HG03460 (cell line): ENCODE measurements at regions not wholly inside any gene's neighbourhood (a gene's known extent, or its start where the extent isn't known, plus 50 kb on each side); places are given as distances from the start of the nearest gene placed in this dataset.
"Not testable (repeated sequence)": the region's sequence is repeated elsewhere in the genome, so short reads cannot be mapped to it uniquely, and the experiment has no call there.

ENCODE experiments used
- ATAC-seq: cut with Tn5 transposase; IDR thresholded peaks from one replicate; pipeline ENCODE4 v1.9.1; 2021; ENCODE audit not compliant: unreplicated experiment

DNA sequence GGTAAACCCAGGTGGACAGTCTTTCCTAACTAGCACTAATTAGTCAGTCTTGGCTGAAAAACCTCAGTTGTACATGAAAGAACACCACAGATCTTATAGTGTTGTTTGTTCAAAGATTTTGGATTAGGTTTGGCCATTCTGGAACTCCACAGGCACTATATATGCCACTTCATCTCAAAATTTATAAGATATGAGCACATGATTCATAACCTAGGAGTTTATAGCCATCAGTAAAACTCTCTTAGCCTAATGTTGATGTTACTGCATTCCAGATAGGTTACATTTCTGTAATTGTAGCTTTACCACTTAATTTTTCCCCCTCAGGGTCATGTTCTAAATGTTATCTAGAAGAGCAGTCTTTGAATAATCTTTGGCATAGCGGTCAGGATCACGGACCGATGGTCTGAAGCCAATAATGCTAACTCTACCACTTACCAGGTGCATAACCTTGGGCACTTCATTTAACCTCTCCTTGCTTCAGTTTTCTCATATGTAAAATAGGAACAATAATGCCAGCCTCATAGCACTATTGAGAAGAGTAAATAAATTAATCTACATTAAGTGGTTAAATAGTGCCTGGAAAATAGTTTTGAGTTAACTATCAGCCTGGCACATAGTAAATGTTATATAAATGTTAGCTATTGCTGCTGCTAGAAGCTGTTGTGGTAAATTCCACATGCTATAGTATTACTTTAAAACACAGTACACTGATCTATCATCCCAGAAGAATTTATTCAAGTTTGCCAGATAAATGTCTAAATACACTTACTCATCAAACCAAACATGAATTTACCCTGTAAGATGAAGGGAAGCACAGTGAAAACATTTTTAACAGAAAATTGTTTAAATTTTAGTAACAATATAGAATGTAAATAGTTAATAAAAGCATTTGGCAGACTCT is 743.9 kb downstream of the NR2F1-AS1 start:
- no peak for ATAC-seq

DNA sequence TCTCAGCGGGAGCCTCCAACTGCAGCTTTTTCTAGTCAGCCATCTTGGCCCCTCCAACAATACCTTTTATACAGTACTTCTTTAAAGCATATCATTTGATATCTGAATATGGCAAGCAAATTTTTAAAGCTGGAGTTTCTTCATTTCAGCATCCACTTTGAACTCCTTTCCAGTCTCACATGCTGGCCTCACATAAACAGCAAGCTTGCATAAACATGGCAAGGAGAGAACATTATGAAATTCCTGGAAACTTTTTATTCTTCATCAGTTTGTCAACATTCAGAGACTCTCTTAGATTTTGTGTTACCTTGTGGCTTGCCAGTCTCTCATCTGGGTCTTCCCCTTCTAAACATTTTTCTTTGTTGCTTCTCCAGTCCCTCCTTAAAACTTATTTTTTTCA is 745.3 kb downstream of the NR2F1-AS1 start:
- ATAC-seq, result no peak

DNA sequence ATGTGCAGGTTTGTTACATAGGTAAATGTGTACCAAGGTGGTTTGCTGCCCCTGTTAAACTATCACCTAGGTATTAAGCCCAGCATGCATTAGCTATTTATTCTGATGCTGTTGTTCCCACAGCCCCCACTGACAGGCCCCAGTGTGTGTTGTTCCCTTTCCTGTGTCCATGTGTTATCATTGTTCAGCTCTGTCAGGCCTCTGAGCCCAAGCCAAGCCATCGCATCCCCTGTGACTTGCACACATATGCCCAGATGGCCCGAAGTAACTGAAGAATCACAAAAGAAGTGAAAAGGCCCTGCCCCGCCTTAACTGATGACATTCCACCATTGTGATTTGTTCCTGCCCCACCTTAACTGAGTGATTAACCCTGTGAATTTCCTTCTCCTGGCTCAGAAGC is 757.5 kb downstream of the NR2F1-AS1 start:
- not testable (repeated sequence) for ATAC-seq

DNA sequence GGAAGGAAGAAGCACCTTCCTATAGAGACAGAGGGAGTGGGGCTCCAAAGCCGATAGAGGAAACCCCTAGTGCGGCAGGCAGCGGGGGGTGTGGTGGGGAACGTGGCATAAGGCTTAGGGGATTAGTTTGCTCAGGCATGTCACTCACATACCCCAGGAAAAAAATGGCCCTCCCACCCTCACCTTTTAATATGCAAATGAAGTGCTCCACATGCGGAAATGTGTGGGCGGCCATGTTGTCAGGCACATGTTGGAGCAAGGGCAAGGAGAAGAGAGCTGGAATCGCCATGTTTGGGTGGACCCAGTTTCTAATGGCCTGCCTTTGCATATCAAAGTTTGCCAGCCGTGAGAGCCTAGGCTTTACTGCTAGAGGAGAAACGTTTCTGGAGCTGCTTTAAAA is 758.8 kb downstream of the NR2F1-AS1 start:
- ATAC-seq, result no peak

DNA sequence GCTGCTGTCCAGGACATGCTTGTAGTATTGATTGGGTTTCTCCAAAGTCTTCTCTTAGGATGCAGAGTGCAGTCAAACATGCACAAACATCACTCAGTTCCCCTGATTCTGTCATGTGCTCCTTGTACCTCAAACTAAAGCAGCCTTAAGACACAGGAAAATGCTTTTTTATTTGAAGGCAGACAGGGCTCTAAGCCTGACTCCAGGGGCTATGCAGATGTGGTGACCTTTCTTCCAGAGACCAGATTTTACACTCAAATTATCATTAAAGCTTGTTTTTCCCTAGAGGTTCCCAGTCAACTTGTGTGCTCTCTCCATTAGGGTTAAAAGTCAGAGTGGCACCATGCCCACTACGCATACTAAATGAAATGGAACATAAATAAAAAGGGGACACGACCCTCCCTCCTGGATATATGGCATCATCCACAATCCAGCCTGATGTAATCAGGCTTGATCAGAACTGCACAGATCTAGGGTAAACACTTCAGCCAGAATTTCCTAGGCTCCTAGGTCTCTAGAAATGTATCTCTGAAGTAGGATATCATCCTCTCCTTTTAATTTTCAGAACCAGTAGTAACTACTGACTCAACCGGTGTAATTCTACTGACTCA is 771.1 kb downstream of the NR2F1-AS1 start:
- no peak for ATAC-seq

DNA sequence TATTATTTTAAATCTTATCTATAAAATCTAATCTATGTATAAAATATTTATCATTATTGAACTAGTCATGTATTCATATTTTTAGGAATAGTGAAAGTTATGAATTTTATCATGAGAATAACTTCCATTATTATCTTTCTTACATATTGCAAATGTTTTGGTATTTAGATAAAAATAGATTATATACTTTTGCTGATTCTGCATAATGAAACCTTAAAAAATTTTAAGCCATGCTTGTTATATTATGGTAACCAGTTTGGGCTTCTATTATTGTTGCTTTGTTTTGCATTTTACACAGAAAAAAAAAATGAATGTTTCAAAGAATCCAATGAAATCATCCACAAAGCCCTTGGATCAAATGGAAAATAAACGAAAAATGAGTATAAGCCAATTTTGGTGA is 772.5 kb downstream of the NR2F1-AS1 start:
- ATAC-seq, result no peak

DNA sequence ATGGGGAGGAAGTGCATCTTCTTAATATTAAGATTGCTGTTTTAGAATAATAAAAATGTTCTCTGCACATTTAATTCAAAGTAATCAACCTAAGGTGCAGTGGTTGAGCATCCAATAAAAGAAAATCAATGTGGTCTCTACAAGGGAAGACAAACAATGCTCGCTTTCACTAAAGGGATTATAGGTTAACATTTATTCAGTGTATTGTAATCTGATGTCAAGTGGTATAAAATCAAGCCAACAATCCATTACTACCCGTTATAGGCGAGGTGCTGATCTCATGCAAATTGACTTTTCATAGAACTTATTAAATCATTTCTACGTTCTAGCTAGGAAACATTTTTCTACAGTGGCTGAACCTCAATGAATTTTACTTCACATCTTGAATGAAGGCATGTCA is 773.9 kb downstream of the NR2F1-AS1 start:
- ATAC-seq, result no peak

DNA sequence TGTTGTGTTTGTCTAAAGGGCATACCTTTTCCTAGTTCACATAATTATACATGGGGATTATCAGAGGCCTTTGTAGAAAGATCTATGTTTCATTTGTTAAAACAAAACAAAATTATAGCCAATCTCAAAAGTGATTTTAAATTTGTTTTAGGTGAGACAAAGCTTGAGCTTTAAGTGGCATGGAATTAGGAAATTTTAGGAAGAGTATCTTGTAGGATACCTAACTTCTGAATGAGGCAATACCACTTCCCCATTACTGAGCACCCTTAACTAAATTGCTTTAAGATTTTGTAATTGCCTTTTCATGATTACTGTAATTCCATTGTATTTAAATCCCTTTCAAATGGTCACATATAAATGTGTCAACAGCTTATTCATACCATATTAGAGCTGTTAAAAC is 775.6 kb downstream of the NR2F1-AS1 start:
- no peak for ATAC-seq

DNA sequence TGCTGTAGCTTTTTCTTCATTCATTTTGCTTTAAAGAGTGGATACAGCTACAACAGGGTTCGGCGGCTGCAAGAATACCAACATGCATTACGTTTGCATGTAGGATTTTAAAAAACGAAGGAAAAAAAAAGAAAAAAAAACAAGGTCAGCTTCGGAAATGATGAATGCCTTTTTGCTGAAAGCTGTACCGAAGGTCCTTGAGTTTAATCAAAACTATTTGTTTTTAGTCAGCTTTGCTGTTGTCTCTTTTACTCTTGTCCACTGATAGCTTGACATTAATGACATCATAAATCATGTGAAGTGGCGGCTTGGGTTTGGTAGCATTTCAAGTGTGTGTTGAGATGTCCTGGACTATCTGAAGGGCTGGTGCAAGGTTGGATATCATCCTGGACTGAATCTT is 779.1 kb downstream of the NR2F1-AS1 start:
- no peak for ATAC-seq

DNA sequence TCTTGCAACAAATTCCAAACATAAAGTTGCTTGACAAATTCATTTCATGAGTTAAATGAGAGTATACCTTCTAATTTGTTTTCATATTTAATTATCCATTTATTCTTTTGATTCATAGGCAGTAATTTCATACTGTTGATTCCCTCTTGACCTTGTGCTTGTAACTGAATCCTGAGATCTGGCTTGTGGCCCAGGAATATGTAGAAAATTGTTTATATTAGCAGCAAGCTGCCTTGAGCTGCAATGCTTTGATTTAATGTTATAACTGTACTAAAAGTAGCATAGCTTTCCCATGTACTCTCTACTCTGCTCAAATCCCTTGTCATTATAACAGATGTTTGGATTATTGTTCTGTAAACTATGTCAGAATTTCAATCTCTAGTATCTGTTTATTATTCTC is 780.7 kb downstream of the NR2F1-AS1 start:
- ATAC-seq, result no peak

DNA sequence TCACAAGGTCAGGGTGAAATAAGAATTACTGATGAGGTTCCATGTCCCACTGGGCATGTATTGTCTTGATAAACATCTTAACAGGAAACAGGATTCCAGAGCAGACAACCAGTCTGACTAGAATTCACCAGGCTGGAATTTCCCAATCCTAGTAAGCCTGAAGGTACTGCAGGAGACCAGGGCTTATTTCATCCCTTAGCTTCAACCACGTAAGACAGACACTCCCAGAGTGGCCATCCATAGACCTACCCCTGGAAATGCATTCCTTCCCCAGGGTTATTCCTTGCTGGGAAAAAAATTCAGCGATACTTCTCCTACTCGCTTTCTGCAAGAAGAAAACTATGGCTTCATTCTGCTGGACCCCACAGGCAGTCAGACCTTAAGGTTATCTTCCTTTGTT is 785.4 kb downstream of the NR2F1-AS1 start:
- ATAC-seq, result no peak

DNA sequence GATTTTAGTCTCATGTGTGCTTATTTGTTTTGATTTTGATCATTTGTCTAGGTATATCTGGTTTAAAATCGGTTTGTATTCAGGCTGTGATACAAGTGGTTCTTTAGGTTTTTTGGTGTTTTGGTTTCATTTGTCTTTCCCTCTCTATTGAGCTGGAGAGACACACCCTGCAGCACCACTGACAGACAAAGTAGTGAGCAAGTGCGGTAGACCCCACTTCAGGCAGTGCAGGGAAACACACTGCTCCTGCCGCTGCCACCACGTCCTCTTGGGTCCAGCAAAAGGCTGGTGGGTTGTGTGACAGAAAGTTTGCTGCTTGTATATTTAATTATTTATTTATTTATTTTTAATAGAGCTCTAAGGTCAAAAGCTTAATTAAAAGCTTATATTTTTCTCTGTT is 801.0 kb downstream of the NR2F1-AS1 start:
- ATAC-seq, result no peak

DNA sequence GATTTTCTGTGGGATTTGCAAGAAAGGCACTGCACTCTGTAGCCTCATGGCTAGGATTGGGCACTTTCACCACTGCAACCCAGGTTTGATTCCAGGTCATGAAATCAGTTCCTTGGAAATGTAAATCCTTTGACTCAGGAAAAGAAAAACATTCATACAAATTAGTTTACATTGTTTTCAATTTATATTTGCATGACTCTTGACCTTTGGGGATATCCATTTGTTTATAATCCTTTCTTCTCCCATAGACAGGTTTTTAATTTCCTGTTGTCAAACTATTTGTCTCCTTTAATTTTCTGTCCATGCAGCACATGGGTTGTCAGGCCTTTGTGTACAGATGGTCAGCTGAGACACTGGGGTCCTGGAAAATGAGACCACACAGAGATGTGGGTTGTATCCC is 801.5 kb downstream of the NR2F1-AS1 start:
- ATAC-seq, result no peak

DNA sequence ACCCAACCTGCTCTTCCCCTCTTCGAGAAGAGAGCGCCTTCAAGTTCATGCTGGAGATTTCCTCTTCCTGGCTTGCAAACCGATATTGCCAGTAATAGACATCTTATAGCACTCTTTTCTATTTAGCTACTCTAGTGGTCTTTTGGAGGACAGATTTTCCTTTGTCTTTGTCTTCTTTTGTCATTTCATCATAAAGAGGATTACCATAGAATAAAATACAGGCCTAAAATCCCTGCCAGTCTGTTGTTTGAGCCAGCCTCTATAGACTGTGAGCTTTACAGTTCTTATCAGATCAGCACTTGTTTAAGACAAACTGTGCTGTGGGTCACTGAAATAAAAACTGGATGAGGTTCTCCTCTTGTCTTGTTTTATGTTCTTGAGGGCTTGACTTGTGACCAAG is 802.8 kb downstream of the NR2F1-AS1 start:
- no peak for ATAC-seq

DNA sequence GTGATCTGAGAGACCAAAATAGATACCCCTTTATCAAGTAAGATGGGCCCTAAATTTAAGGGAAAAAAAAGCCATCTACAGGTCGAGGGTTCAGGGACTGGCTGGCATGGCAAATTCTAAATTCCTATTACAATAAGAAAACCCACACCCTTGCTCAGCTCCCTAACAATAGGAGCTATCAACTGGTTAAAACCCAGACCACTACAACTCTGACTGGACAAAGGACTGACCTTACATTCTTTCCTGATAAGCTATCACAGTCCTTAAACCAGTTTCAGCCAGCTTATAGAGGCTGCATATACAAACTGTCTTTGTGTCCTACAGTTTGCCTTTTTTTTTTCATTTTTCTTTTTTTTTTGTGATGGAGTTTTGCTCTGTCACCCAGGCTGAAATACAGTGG is 803.6 kb downstream of the NR2F1-AS1 start:
- no peak for ATAC-seq

DNA sequence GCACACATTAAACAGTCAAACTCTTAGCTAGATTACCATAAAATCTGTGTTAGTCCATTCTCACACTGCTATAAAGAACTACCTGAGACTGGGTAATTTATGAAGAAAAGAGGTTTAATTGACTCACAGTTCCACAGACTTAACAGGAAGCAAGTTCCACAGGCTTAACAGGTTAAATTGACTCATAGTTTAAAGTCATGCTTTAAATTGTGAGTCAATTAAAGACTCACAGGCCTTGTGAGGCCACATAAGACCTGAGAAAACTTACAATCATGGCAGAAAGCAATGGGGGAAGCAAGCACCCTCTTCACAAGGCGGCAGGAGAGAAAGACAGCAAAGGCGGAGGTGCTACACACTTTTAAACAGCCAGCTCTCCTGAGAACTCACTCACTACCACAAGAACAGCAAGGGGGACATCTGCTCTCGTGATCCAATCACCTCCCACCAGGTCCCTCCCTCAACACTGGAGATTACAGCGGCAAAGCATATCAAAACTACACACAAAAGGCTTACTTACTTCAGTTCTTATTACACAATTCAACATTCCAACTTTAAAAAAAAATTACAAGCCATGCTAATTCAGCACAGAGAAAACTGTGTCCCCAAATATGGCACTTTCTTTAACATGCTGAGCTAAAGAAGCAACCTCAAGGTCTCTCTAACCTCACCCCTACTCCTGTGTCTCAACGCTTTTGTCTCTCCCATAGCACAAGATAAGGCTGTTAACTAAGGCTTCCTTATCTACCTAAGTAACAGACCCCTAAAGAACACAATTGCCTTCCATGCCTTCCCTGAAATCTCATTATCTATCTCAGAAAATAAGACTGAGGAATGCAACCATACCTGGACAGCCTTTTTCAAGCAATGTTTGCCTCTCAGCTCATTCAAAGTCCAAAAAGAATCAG is 805.1 kb downstream of the NR2F1-AS1 start:
- ATAC-seq, result no peak

DNA sequence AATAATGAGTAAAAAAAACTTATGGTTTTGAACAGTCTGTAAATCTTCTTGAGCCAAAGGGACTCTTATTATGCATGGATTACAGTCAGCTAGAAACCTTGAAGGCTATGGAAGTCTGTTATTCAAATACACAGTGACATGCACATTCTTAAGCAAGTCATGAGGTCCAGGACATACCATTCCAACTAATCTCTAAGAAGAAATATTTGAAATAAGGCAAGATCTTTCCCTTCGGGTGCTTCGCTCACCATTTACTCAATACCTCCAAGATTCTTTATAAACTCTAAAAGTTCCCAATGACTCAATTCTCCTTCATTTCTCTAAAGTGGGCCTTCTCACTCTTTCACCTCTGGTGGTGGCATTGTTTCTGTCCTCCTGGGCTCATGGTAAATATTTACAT is 811.0 kb downstream of the NR2F1-AS1 start:
- no peak for ATAC-seq

DNA sequence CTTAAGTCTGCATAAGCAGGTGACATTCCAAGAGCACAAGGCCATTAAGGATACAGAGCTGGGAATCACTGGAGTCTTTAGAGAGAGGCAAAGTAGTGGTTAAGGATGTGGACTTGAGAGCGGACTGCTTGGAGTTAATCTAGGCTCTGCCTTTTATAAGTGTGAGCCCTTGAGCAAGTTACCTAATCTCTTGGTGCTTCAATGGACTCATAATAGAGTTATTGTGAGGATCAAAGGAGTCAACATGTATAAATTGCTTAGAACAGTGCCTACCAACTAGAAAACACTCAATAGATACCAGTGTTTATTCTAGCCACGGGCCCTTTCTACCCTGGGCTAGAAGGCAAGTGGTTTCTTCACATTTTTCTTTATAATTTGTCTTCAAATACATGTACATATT is 819.4 kb downstream of the NR2F1-AS1 start:
- no peak for ATAC-seq

DNA sequence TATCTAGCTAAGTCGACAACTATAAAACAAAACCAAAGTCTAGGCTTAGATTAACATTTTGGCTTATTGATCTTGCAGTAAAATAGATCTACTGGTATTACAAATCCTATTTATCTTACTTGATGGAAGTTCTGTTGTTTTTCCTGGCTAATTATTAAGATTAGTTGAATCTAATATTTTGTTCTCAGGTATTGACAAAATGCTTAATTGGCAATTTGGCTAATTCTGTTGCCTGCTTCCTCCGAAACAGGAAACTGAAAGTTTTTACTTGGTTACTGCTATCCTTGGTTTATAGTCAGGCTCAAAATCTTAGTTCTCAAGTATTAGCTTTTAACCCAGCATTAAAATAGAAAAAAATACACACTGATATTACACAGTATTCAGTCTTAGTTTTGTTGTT is 820.5 kb downstream of the NR2F1-AS1 start:
- ATAC-seq, result no peak

DNA sequence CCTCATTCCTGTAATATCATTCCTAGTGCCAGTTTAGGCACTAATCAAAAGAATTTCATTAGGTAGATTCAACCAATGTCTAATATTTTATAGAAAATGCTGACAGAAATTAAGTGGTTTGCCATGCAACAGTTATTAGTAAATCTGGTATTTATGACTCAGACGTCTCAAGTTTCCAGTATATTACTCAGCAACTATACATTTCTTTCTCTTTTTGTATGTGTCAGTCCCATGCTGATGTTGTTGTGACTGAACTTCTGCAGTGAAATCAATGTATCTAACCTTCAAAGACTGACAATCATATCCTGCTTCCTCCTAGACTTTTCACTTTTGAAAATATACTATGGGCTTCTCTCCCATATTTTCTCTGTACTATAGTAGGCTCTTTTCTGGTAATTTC is 822.5 kb downstream of the NR2F1-AS1 start:
- ATAC-seq, result no peak

DNA sequence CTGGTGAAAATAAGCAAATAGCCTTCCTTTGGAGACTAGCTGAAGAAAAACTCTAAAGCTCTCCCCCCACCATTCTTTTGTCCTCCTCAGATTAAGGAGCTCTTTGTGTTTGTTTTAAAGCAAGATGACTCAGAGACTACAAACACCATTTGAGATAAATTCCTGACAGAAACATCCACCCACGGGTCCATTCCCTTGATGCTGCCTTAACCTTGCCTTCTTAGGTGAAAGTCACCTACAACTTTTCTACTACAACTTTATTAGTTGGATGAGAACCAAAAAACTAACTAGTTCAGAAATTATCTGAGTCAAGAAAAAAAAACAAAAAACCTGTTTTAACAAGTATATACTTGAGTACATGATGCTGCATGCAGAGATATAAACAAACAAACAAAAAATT is 831.1 kb downstream of the NR2F1-AS1 start:
- no peak for ATAC-seq
